Lower leg skin (tissue), 4 donors: ENCODE measurements at regions not wholly inside any gene's neighbourhood (a gene's known extent, or its start where the extent isn't known, plus 50 kb on each side); places are given as distances from the start of the nearest gene placed in this dataset.

ENCODE experiments used
- DNase-seq, 2 donors: peaks; one replicate each; pipeline ENCODE4 v3.0.0-alpha.2; 2019; ENCODE audit warnings: low spot score in 2 of 2
- H3K4me3 ChIP-seq: fragments of 200-600 bp; sonication (generic); 2 replicates; pipeline ENCODE4 v1.5.1; 2017; ENCODE audit warnings: mild to moderate bottlenecking, low read depth; ENCODE audit not compliant: poor library complexity, severe bottlenecking
- CTCF ChIP-seq, 3 donors: fragments of 450-650 bp; IDR thresholded peaks; one replicate each; pipeline ENCODE4 v1.5.1; 2016; ENCODE audit warnings: antibody characterized with exemption in 3 of 3, mild to moderate bottlenecking in 3 of 3, moderate library complexity in 2 of 3
- POLR2A ChIP-seq, 2 donors: fragments of 450-650 bp; IDR thresholded peaks; one replicate each; pipeline ENCODE4 v1.6.1; 2016 to 2017; ENCODE audit warnings: antibody characterized with exemption in 2 of 2, mild to moderate bottlenecking in 1 of 2, moderate library complexity in 1 of 2
- WGBS, 2 donors: methylation state at CpG; one replicate each; pipeline ENCODE4 v1.1.5; 2018; 5-methylcytosine and 5-hydroxymethylcytosine counted together
- intact Hi-C: fragments of 100-400 bp; cut with DNase I; formaldehyde crosslinking; loops from one replicate; pipeline ENCODE4 v1.15.0; 2023; ENCODE audit warnings: low total_unique reads

DNA sequence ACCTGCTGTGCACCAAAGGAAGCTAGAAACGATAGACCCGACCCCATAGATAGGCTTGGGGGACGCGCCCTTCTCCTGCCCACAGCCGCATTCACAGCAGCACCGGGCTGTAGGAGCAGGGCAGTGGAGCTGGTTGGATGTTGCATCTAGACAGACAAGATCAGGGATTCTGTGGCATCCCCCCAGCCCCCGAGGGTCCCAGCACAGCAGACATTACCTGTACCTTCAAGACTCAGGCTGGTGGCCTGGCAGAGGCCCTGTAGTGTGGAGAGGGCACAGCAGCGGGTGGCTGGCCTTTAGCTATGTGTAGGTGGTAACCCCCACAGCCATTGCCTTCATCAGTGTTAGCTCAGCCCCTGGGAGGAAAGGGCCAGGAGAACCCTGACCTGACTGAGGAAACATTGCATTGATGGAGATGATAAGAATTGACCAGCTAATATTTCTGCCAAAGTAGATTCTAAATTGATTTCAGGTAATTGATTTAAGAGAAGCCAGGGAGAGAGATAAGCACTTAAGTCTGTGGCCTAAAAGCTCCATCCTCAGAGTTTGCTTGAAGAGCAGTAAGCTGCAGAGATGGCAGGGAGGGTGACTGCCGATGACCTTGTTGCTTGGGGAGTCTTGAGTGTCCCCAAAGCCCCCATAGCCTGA is 269.4 kb downstream of the TLE3 start:
- WGBS, 2 donors: 84 to 87% methylated on average over 7 to 9 of the region's 9 CpGs
- no peak for DNase-seq
- TF ChIP-seq CTCF (IDR thresholded peaks at IDR 0.05) (no peak), POLR2A (IDR thresholded peaks at IDR 0.05) (no peak)
- intact Hi-C loops: no loop called here
- H3K4me3 ChIP-seq: no peak overlapping the region

DNA sequence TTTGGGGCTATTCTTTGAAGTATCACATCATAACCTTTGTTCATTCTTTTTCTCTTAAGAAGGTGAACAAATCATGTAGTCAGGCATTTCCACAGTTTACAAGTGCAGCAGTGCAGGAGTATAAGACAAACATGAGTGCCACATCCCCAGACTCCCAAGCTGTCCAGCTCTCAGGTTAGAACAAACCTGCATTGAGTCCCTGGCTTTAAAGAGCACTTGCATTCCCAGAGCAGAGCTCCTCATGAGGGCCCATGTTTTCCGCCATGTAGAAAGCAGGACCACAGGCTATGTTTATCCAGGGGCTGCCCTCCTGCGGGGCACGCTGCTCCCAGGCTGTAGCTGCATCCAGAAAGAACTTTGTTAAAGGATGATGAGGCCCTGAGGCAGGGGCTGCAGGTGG is 267.7 kb downstream of the TLE3 start:
- no peak overlapping the region for H3K4me3 ChIP-seq
- intact Hi-C loops: no loop called here
- 93 to 100% methylated on average over 3 of the region's 3 CpGs for WGBS, 2 donors
- no peak for TF ChIP-seq POLR2A (IDR thresholded peaks at IDR 0.05)
- no peak for TF ChIP-seq CTCF (IDR thresholded peaks at IDR 0.05)
- DNase-seq: no peak

DNA sequence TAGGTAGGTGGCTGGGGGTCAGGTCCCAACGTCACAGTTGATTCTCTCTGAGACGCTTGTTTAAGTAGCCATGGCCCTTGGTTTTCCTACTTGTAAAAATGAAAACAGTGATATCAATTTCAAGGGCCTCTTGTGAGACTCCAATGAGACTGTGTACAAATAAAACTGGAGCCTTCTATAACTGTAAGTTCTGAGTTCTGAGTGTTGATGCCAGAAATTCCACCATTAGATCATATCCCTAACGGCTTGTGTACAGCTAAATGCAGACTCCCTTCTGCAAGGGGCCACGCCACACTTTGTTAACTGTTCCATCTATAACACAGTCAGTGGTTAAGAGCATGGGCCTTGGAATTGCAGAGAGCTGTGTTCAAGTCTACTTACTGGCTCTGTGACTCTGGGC is 267.3 kb downstream of the TLE3 start:
- intact Hi-C loops: no loop called here
- WGBS, 2 donors: 83 to 86% methylated on average over 4 of the region's 4 CpGs
- TF ChIP-seq POLR2A (IDR thresholded peaks at IDR 0.05): no peak
- TF ChIP-seq CTCF (IDR thresholded peaks at IDR 0.05): no peak
- H3K4me3 ChIP-seq: no peak overlapping the region
- no peak for DNase-seq

GRCh38 chr15:69830876-69831275 is 266.8 kb downstream of the TLE3 start:
- intact Hi-C loops: no loop called here
- TF ChIP-seq CTCF (IDR thresholded peaks at IDR 0.05) (no peak), POLR2A (IDR thresholded peaks at IDR 0.05) (no peak)
- no peak for DNase-seq
- no peak overlapping the region for H3K4me3 ChIP-seq
- 89 to 96% methylated on average over 4 of the region's 4 CpGs for WGBS, 2 donors

GRCh38 chr15:69834267-69834666 is 263.4 kb downstream of the TLE3 start:
- TF ChIP-seq CTCF (IDR thresholded peaks at IDR 0.05) (no peak), POLR2A (IDR thresholded peaks at IDR 0.05) (no peak)
- intact Hi-C loops: no loop called here

DNA sequence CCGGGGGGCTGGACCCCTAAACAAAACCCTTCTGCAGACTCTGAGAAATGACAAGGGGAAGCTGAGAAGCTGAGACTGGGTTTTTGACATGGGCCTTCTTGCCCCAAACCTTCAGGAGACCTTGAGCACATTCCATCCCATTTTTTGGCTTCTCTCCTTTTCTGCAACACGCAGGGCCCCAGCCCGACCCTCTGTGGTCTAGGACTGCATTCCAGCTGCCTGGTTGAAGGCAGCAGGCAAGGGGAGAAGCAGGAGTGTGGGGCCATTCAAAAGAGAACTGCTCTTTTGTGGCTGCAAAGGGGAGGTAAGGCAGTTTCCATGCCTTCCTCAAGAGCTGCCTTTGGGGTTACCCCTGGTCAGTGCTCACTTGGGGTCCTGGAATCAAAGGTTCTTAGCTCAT is 263.0 kb downstream of the TLE3 start:
- 43 to 44% methylated on average over 3 of the region's 3 CpGs for WGBS, 2 donors
- H3K4me3 ChIP-seq: no peak overlapping the region
- no peak for DNase-seq
- no peak for TF ChIP-seq POLR2A (IDR thresholded peaks at IDR 0.05)
- no peak for TF ChIP-seq CTCF (IDR thresholded peaks at IDR 0.05)
- intact Hi-C loops: no loop called here

More at GRCh38 chr15:69834267-69834666, 263.4 kb downstream of the TLE3 start:
- DNase-seq: no peak
- 85 to 91% methylated on average over 5 of the region's 5 CpGs for WGBS, 2 donors
- H3K4me3 ChIP-seq: no peak overlapping the region
